ENCODE measurements at regions not wholly inside any gene's neighbourhood (a gene's known extent, or its start where the extent isn't known, plus 50 kb on each side); places are given as distances from the start of the nearest gene placed in this dataset.

- TF ChIP-seq ISL2 (CRISPR knock-in tag; IDR thresholded peaks at IDR 0.05), result peak; percentile 85
- no peak for TF ChIP-seq TAF15 (IDR thresholded peaks at IDR 0.05; ENCODE audit: low read depth, low read length, poor library complexity, severe bottlenecking)
- no peak for TF ChIP-seq ZFP91 (CRISPR knock-in tag; IDR thresholded peaks at IDR 0.05; ENCODE audit: borderline replicate concordance)
- TF ChIP-seq, protein P1, sequence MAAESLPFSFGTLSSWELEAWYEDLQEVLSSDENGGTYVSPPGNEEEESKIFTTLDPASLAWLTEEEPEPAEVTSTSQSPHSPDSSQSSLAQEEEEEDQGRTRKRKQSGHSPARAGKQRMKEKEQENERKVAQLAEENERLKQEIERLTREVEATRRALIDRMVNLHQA (CRISPR knock-in tag; IDR thresholded peaks at IDR 0.05), result no peak
- no peak for TF ChIP-seq HNF1B (CRISPR knock-in tag; IDR thresholded peaks at IDR 0.05)
- TF ChIP-seq KDM5A (IDR thresholded peaks at IDR 0.05; ENCODE audit: borderline replicate concordance, low read length), result no peak
- no peak for TF ChIP-seq SP4 (CRISPR knock-in tag; IDR thresholded peaks at IDR 0.05)
- no peak for TF ChIP-seq HES4 (CRISPR knock-in tag; IDR thresholded peaks at IDR 0.05; ENCODE audit: borderline replicate concordance)
- no peak for TF ChIP-seq KAT2B (IDR thresholded peaks at IDR 0.05; ENCODE audit: borderline replicate concordance, low read depth, low read length)
- peak; percentile 85; the same call in 1 of the 2 replicates for TF ChIP-seq FOXJ3 (CRISPR knock-in tag; IDR thresholded peaks at IDR 0.05; ENCODE audit: borderline replicate concordance)
- no peak for TF ChIP-seq ZNF354B (CRISPR knock-in tag; IDR thresholded peaks at IDR 0.05)
- no peak for TF ChIP-seq ZC3H13 (CRISPR knock-in tag; IDR thresholded peaks at IDR 0.05)
- TF ChIP-seq KDM1A (CRISPR knock-in tag; IDR thresholded peaks at IDR 0.05), result no peak
- TF ChIP-seq U2AF1 (optimal IDR thresholded peaks at IDR 0.05; ENCODE audit: low read depth, low read length), result no peak
- TF ChIP-seq TOE1 (CRISPR knock-in tag; IDR thresholded peaks at IDR 0.05), result no peak
- peak; percentile 79 for TF ChIP-seq FOXP4 (CRISPR knock-in tag; IDR thresholded peaks at IDR 0.05)
- peak; percentile 58 for TF ChIP-seq ARID3A (IDR thresholded peaks at IDR 0.05; ENCODE audit: low read depth, low read length)
- TF ChIP-seq ARHGAP35 (CRISPR knock-in tag; IDR thresholded peaks at IDR 0.05; ENCODE audit: borderline replicate concordance), result no peak
- no peak for TF ChIP-seq PBX2 (CRISPR knock-in tag; IDR thresholded peaks at IDR 0.05)
- no peak for TF ChIP-seq THAP11 (CRISPR knock-in tag; IDR thresholded peaks at IDR 0.05)
- no peak for TF ChIP-seq ZNF740 (CRISPR knock-in tag; IDR thresholded peaks at IDR 0.05)
- no peak for TF ChIP-seq ZNF557 (CRISPR knock-in tag; IDR thresholded peaks at IDR 0.05)
- peak; percentile 95 for TF ChIP-seq SP5 (CRISPR knock-in tag; IDR thresholded peaks at IDR 0.05; ENCODE audit: borderline replicate concordance, low read depth)
These were observed 820.6 kb downstream of the PCDH17 start (continued) for GRCh38 chr13:58452123-58452623.

Measured in HepG2 (cell line).